GM23248 (cell line): ENCODE measurements at regions not wholly inside any gene's neighbourhood (a gene's known extent, or its start where the extent isn't known, plus 50 kb on each side); places are given as distances from the start of the nearest gene placed in this dataset.

Experiments used
- DNase-seq: peaks from one replicate; pipeline ENCODE4 v3.0.0-alpha.2; 2015
- H2AFZ ChIP-seq: fragments of 200-600 bp; sonication (generic); 2 replicates; pipeline ENCODE4 v1.6.1; 2016; ENCODE audit warnings: antibody characterized with exemption
- H3F3A ChIP-seq: fragments of 200-600 bp; sonication (generic); 2 replicates; pipeline ENCODE4 v1.6.1; 2016; ENCODE audit warnings: mild to moderate bottlenecking, antibody characterized with exemption, mixed run types; ENCODE audit not compliant: insufficient read depth
- H3K27ac ChIP-seq: fragments of 200-600 bp; sonication (generic); 2 replicates; pipeline ENCODE4 v1.5.1; 2016; ENCODE audit warnings: mild to moderate bottlenecking
- H3K27me3 ChIP-seq: fragments of 200-600 bp; sonication (generic); replicated peaks from 2 replicates; pipeline ENCODE4 v1.6.1; 2016; ENCODE audit warnings: mild to moderate bottlenecking; ENCODE audit not compliant: insufficient read depth
- H3K36me3 ChIP-seq: fragments of 200-600 bp; sonication (generic); 2 replicates; pipeline ENCODE4 v1.6.1; 2016; ENCODE audit warnings: low read depth, mild to moderate bottlenecking
- H3K4me1 ChIP-seq: fragments of 200-600 bp; sonication (generic); 2 replicates; pipeline ENCODE4 v1.6.1; 2016; ENCODE audit warnings: mild to moderate bottlenecking; ENCODE audit not compliant: insufficient read depth
- H3K4me2 ChIP-seq: fragments of 200-600 bp; sonication (generic); one replicate; pipeline ENCODE4 v1.6.1; 2016; ENCODE audit warnings: mild to moderate bottlenecking; ENCODE audit not compliant: unreplicated experiment
- H3K4me3 ChIP-seq: fragments of 200-600 bp; sonication (generic); 2 replicates; pipeline ENCODE4 v1.5.1; 2016; ENCODE audit warnings: mild to moderate bottlenecking
- H3K79me2 ChIP-seq: fragments of 200-600 bp; sonication (generic); 2 replicates; pipeline ENCODE4 v1.6.1; 2016; ENCODE audit warnings: mild to moderate bottlenecking; ENCODE audit not compliant: insufficient read depth
- H3K9ac ChIP-seq: fragments of 200-600 bp; sonication (generic); 2 replicates; pipeline ENCODE4 v1.6.1; 2016; ENCODE audit warnings: mild to moderate bottlenecking
- H3K9me2 ChIP-seq: fragments of 200-600 bp; sonication (generic); 2 replicates; pipeline ENCODE4 v1.6.1; 2016; ENCODE audit warnings: mixed run types, mild to moderate bottlenecking, moderate library complexity; ENCODE audit not compliant: insufficient read depth
- H3K9me3 ChIP-seq: fragments of 200-600 bp; sonication (generic); one replicate; pipeline ENCODE4 v1.6.1; 2017; ENCODE audit warnings: low read depth
- H4K20me1 ChIP-seq: fragments of 200-600 bp; sonication (generic); 2 replicates; pipeline ENCODE4 v1.6.0; 2016; ENCODE audit not compliant: insufficient read depth
- EZH2 ChIP-seq: fragments of 200-600 bp; sonication (generic); IDR thresholded peaks from 2 replicates; pipeline ENCODE4 v1.6.1; 2018; ENCODE audit warnings: antibody characterized with exemption, mild to moderate bottlenecking; ENCODE audit not compliant: insufficient read depth, poor library complexity, severe bottlenecking
- EZH2phosphoT487 ChIP-seq: fragments of 200-600 bp; sonication (generic); IDR thresholded peaks from 2 replicates; pipeline ENCODE4 v1.6.1; 2018; ENCODE audit warnings: antibody characterized with exemption, moderate library complexity, mild to moderate bottlenecking, low read depth; ENCODE audit not compliant: insufficient read depth
- WGBS, 2 experiments: methylation state at CpG; one replicate each; pipeline ENCODE4 v1.1.6; 2015 to 2017; ENCODE audit warnings: low lambda C conversion rate in 2 of 2, low coverage in 1 of 2; ENCODE audit errors: missing lambda C conversion rate in 2 of 2; 5-methylcytosine and 5-hydroxymethylcytosine counted together
- in situ Hi-C: fragments of 300-500 bp; cut with MboI; formaldehyde crosslinking; loops from 2 replicates; pipeline ENCODE4 v1.15.0; 2020

DNA sequence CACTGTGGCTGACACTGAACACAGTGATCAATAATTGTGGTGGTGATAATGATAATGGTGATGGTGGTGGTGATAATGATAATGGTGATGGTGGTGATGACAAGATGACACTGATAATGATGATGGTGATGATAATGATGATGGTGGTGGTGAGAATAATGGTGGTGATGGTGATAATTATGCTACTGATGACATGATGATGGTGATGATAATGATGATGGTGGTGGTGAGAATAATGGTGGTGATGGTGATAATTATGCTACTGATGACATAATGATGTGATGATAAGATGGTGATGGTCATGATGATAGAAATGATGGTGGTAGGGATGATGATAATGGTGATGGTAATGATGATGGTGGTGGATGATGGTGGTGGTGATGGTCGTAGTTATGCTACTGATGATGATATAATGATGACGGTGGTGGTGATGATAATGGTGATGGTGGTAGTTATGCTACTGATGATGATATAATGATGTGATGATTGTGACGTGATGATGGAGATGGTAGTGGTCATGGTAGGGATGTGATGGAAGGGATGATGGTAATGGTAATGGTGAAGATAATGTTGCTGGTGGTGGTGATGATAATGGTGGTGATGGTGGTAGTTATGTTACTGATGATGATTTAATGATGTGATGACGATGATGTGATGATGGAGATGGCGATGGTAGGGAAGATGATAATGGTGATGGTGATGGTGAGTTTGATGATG is 356.5 kb upstream of the CDH4 start:
- Histone ChIP-seq H3K9me3 (no peaks in the 10 kb centered on the region), H3K4me1 (no peaks in the 10 kb centered on the region), H3K4me2 (no peak overlapping the region), H3K9me2 (peaks cover 6% of the 10 kb centered on the region; the same call in 1 of the 2 replicates), H3K79me2 (no peaks in the 10 kb centered on the region), H2AFZ (no peak overlapping the region), H3F3A (no peaks in the 10 kb centered on the region), H3K27me3 (no peaks in the 10 kb centered on the region), H4K20me1 (no peaks in the 10 kb centered on the region), H3K27ac (no peak overlapping the region), H3K9ac (no peak overlapping the region), H3K4me3 (no peak overlapping the region), H3K36me3 (no peaks in the 10 kb centered on the region)
- no peak for DNase-seq
- TF ChIP-seq EZH2 (no peak), EZH2phosphoT487 (no peak)
- in situ Hi-C loops = no loop called here
- 40 to 46% methylated on average over 5 of the region's 5 CpGs for WGBS, 2 experiments

GRCh38 chr20:60897976-60898375 is 354.1 kb upstream of the CDH4 start:
- no peak overlapping the region for H3K4me2 ChIP-seq
- H3K9me3 ChIP-seq = no peaks in the 10 kb centered on the region
- no peak overlapping the region for H2AFZ ChIP-seq
- H3K27ac ChIP-seq = no peak overlapping the region
- no peaks in the 10 kb centered on the region for H3K4me1 ChIP-seq
- no peak overlapping the region for H3K4me3 ChIP-seq
- no peak overlapping the region for H3K9ac ChIP-seq
- H3K36me3 ChIP-seq = no peaks in the 10 kb centered on the region
- H3K9me2 ChIP-seq = peaks cover 6% of the 10 kb centered on the region; the same call in 1 of the 2 replicates
- DNase-seq = no peak
- no peaks in the 10 kb centered on the region for H3K79me2 ChIP-seq
- no peaks in the 10 kb centered on the region for H4K20me1 ChIP-seq
- WGBS, 2 experiments = 11 to 16% methylated on average over 2 of the region's 2 CpGs
- in situ Hi-C loops = no loop called here
- H3F3A ChIP-seq = no peaks in the 10 kb centered on the region
- TF ChIP-seq EZH2 (no peak), EZH2phosphoT487 (no peak)
- no peaks in the 10 kb centered on the region for H3K27me3 ChIP-seq

DNA sequence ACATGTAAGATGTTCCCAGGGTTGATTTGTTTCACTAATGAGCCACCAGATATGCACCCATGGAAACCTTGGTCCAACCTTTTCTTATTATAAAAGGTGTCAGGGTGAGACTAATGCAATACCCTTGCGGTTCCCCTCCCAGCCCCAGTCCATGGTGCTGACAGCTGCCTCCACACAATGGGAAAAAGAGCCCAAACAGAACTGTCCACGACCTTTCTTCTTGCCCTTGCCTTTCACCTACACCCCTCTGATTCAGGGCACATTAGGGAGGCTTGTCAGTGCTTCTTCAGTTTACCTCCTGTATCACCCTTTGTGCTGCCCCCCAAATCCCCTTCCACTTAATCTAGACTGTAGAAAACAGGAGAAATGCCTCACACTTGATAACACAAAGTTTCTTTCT is 352.7 kb upstream of the CDH4 start:
- H3K9ac ChIP-seq = no peak overlapping the region
- DNase-seq = no peak
- WGBS, 2 experiments = 14 to 20% methylated on average over 2 of the region's 2 CpGs
- H3K27ac ChIP-seq = no peak overlapping the region
- in situ Hi-C loops = no loop called here
- H3K4me2 ChIP-seq = no peak overlapping the region
- H3K27me3 ChIP-seq = no peaks in the 10 kb centered on the region
- no peaks in the 10 kb centered on the region for H3F3A ChIP-seq
- no peak for TF ChIP-seq EZH2
- no peak for TF ChIP-seq EZH2phosphoT487
- no peaks in the 10 kb centered on the region for H3K4me1 ChIP-seq
- peaks cover 6% of the 10 kb centered on the region; the same call in 1 of the 2 replicates for H3K9me2 ChIP-seq
- H2AFZ ChIP-seq = no peak overlapping the region
- H4K20me1 ChIP-seq = no peaks in the 10 kb centered on the region
- H3K4me3 ChIP-seq = no peak overlapping the region
- H3K36me3 ChIP-seq = no peaks in the 10 kb centered on the region
- no peaks in the 10 kb centered on the region for H3K79me2 ChIP-seq
- H3K9me3 ChIP-seq = no peaks in the 10 kb centered on the region

DNA sequence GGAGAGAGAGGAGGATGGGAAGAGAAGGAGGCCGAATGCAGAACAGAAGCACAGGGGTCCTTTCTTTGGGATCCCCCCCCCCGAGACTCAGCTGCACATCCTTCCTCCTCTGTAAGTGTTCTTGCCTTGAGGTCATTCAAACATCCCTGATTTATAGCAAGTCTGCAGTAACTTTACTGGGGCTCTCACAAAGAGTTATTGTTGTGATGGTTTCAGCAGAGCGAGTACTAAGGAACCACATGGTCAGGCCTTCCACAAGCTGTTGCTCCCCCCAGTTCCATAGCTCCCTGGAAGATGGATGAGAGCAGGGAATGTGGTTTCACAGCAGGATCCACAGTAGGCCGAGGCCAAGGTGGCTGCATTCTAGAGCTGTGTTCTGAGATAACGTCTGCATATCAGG is 351.4 kb upstream of the CDH4 start:
- H3K79me2 ChIP-seq = no peaks in the 10 kb centered on the region
- H3K9me3 ChIP-seq = no peaks in the 10 kb centered on the region
- H4K20me1 ChIP-seq = no peaks in the 10 kb centered on the region
- DNase-seq = no peak
- in situ Hi-C loops = no loop called here
- H3K4me3 ChIP-seq = no peak overlapping the region
- H3K36me3 ChIP-seq = no peaks in the 10 kb centered on the region
- TF ChIP-seq EZH2 (no peak), EZH2phosphoT487 (no peak)
- 10 to 14% methylated on average over 5 of the region's 5 CpGs for WGBS, 2 experiments
- H3K9ac ChIP-seq = no peak overlapping the region
- H3K9me2 ChIP-seq = peaks cover under 1% of the 10 kb centered on the region; the same call in 1 of the 2 replicates
- H3K27ac ChIP-seq = no peak overlapping the region
- H3K4me2 ChIP-seq = no peak overlapping the region
- no peaks in the 10 kb centered on the region for H3K27me3 ChIP-seq
- H3F3A ChIP-seq = no peaks in the 10 kb centered on the region
- H3K4me1 ChIP-seq = no peaks in the 10 kb centered on the region
- H2AFZ ChIP-seq = no peak overlapping the region

DNA sequence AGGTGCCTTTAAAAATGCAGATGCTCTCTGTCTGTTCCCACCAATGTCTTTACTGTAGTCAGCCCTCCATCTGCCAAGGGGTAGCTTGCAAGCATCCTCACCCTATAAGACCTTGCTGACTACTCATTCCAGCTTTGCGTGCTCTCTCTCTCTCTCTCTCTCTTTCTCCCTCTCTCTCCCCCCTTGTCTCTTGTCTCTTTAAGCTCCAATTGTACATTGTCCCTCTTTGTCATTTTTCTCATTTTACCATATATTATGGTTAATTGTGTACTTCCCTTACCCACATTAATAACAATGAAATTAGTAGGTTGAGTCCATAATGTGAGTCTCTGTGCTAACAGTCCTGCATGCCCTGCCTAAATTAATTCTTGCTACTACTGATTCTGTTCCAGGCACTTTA is 350.2 kb upstream of the CDH4 start:
- in situ Hi-C loops = no loop called here
- DNase-seq = no peak
- H3K9ac ChIP-seq = no peak overlapping the region
- H2AFZ ChIP-seq = no peak overlapping the region
- H4K20me1 ChIP-seq = no peaks in the 10 kb centered on the region
- H3K27ac ChIP-seq = no peak overlapping the region
- no peak overlapping the region for H3K4me3 ChIP-seq
- H3K79me2 ChIP-seq = no peaks in the 10 kb centered on the region
- H3K9me3 ChIP-seq = no peaks in the 10 kb centered on the region
- no peaks in the 10 kb centered on the region for H3K36me3 ChIP-seq
- no peaks in the 10 kb centered on the region for H3K9me2 ChIP-seq
- H3K4me1 ChIP-seq = no peaks in the 10 kb centered on the region
- TF ChIP-seq EZH2phosphoT487 (no peak), EZH2 (no peak)
- no peaks in the 10 kb centered on the region for H3K27me3 ChIP-seq
- 64 to 93% methylated on average over 1 of the region's 1 CpG for WGBS, 2 experiments
- no peak overlapping the region for H3K4me2 ChIP-seq
- no peaks in the 10 kb centered on the region for H3F3A ChIP-seq
